Astrocyte of the spinal cord (primary cell): ENCODE measurements at regions not wholly inside any gene's neighbourhood (a gene's known extent, or its start where the extent isn't known, plus 50 kb on each side); places are given as distances from the start of the nearest gene placed in this dataset.

Experiments
- DNase-seq: peaks from one replicate; pipeline ENCODE4 v3.0.0; 2011; ENCODE audit warnings: low read depth, low spot score
- H3K4me3 ChIP-seq: 2 replicates; pipeline ENCODE4 v1.5.1; 2011; ENCODE audit warnings: low read depth, mild to moderate bottlenecking, low read length, moderate library complexity
- in situ Hi-C: cut with HindIII; loops from 2 replicates; pipeline ENCODE4 v1.10.0; 2017; ENCODE audit warnings: low sequenced_read_pairs
- TF ChIP-seq, protein P1 (sequence below): IDR thresholded peaks from 2 replicates; pipeline ENCODE4 v1.5.1; 2012; ENCODE audit warnings: low read depth, mild to moderate bottlenecking, low read length, inconsistent platforms

GRCh38 chr2:21999522-21999921 is 875.8 kb downstream of the TDRD15 start:
- TF ChIP-seq, protein P1, sequence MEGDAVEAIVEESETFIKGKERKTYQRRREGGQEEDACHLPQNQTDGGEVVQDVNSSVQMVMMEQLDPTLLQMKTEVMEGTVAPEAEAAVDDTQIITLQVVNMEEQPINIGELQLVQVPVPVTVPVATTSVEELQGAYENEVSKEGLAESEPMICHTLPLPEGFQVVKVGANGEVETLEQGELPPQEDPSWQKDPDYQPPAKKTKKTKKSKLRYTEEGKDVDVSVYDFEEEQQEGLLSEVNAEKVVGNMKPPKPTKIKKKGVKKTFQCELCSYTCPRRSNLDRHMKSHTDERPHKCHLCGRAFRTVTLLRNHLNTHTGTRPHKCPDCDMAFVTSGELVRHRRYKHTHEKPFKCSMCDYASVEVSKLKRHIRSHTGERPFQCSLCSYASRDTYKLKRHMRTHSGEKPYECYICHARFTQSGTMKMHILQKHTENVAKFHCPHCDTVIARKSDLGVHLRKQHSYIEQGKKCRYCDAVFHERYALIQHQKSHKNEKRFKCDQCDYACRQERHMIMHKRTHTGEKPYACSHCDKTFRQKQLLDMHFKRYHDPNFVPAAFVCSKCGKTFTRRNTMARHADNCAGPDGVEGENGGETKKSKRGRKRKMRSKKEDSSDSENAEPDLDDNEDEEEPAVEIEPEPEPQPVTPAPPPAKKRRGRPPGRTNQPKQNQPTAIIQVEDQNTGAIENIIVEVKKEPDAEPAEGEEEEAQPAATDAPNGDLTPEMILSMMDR, result no peak
- in situ Hi-C loops, result no loop called here
- H3K4me3 ChIP-seq, result no peak overlapping the region
- DNase-seq, result no peak

GRCh38 chr2:22002066-22002465 is 878.3 kb downstream of the TDRD15 start:
- in situ Hi-C loops, result no loop called here
- no peak overlapping the region for H3K4me3 ChIP-seq
- TF ChIP-seq, protein P1, result no peak
- no peak for DNase-seq

- no peak for DNase-seq
- no peak overlapping the region for H3K4me3 ChIP-seq
- in situ Hi-C loops, result no loop called here
- TF ChIP-seq, protein P1, result no peak
These were observed 879.5 kb downstream of the TDRD15 start for GRCh38 chr2:22003270-22003669.

DNA sequence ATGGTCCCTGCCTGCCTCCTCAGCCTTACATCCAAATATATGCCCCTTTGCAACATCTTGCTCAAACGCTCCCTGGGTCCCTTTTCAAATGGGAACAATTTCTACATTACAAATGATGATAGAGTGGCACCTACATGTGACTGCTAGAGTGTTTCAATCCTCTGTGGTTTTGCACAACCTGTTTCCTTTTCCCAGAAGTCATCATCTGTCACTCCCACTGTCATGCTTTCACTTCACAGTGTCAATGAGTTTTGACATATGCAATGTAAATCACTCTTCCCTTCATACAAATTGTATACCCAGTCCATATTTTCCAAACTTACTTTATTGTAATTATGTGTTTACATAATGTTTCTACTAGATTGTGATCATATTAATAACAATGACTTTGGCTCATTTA is 887.3 kb downstream of the TDRD15 start:
- TF ChIP-seq, protein P1, result no peak
- no peak for DNase-seq
- in situ Hi-C loops, result no loop called here
- no peak overlapping the region for H3K4me3 ChIP-seq

DNA sequence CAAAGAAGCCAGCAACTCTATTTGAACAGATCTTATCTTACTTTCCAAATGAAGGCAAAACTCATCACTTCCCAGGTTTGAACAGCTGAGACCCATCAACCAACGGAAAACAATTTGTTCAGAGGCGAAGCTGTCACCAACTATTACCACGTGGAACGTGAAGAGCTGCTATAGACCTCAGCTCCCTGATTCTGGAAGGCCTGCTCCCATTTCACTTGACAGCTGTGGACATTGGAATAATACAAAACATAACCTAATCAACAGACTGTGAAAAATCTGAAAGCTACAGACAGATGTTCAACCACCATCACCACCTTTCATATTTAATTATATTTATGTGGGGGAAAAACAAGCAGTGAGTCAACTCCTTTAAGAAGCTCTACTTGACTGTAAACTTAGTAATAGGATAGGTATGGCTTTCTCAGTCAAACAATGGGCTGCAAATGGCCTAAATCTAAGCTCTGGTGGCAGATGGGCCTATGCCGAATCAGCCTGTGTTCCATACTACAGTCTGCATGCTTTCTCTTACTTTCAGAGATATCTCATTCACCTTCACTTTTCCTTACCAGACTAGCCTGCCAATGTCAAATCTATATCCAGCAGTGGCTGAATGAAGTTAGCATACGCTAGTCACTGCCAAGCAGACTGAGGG is 896.4 kb downstream of the TDRD15 start:
- H3K4me3 ChIP-seq, result no peak overlapping the region
- in situ Hi-C loops, result no loop called here
- no peak for DNase-seq
- TF ChIP-seq, protein P1, result no peak

DNA sequence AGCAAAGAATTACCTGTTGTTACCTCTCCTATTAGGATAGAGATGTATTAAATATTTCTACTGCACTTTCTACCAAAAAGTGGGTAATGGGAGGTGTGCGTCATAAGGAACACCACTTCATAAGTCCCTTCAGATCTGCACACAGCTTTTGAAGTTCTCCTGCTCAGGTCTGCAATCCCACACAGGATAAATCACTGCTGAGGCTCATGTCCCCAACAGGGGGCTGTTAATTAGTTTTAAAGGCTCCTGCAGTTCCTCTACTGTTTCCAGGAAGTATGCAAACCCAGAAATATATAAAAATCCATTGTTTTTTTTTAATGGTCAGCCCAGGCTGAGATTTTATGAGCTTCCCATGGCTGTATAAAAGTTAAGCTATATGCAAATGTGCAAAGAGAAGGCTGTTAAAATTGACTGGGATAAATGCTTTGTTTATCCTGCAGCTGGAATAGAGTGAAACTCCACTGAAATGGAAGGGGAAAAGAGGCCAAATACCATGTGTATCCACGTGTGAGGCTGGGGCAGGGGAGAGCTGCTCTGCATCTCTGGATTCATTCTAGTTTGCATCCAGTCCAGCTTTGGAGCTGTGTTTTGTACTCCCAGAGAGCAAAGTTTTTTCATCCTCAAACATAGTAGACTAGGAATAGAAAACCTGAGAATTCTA is 903.7 kb downstream of the TDRD15 start:
- no peak for DNase-seq
- in situ Hi-C loops, result no loop called here
- H3K4me3 ChIP-seq, result no peak overlapping the region
- TF ChIP-seq, protein P1, result no peak
